OCI-LY7 (cell line): ENCODE measurements at regions not wholly inside any gene's neighbourhood (a gene's known extent, or its start where the extent isn't known, plus 50 kb on each side); places are given as distances from the start of the nearest gene placed in this dataset.

Source experiments
- BruUV-seq: library from RNA; stranded (reverse); fragments of 400-500 nt; replicated peaks from 2 replicates; lab custom pipeline; 2021; lab: Mats Ljungman, UMichigan
- CTCF ChIA-PET: fragments of 300-600 bp; sonication (Branson Sonifier 250); formaldehyde crosslinking; loops from one replicate; lab custom pipeline; 2022; ENCODE audit warnings: antibody characterized with exemption; ENCODE audit not compliant: unreplicated experiment; lab: Charles Lee
- POLR2A ChIA-PET: fragments of 300-600 bp; sonication (Branson Sonifier 250); formaldehyde crosslinking; loops from one replicate; lab custom pipeline; 2022; ENCODE audit warnings: antibody characterized with exemption; lab: Charles Lee
- DNase-seq: peaks from one replicate; pipeline ENCODE4 v3.0.0-alpha.2; 2015; ENCODE audit warnings: low spot score
- H2AFZ ChIP-seq: fragments of 200-600 bp; sonication (generic), shearing (Covaris generic); 2 replicates; pipeline ENCODE4 v1.6.1; 2014; ENCODE audit warnings: mild to moderate bottlenecking, antibody characterized with exemption, low read length, moderate library complexity
- H3K27ac ChIP-seq: fragments of 200-600 bp; sonication (generic); 2 replicates; pipeline ENCODE4 v1.5.1; 2014; ENCODE audit warnings: mixed run types, low read depth, mild to moderate bottlenecking, moderate library complexity, low read length, inconsistent platforms; ENCODE audit not compliant: poor library complexity, severe bottlenecking
- H3K36me3 ChIP-seq: fragments of 200-600 bp; sonication (generic); 2 replicates; pipeline ENCODE4 v1.6.1; 2014; ENCODE audit warnings: mild to moderate bottlenecking, antibody characterized with exemption, low read length, moderate library complexity, mixed read lengths; ENCODE audit not compliant: insufficient read depth
- H3K4me1 ChIP-seq: fragments of 200-600 bp; sonication (generic); 2 replicates; pipeline ENCODE4 v1.5.1; 2014; ENCODE audit warnings: mild to moderate bottlenecking, low read length; ENCODE audit not compliant: insufficient read depth, poor library complexity, severe bottlenecking
- H3K4me2 ChIP-seq: fragments of 200-600 bp; sonication (generic); 2 replicates; pipeline ENCODE4 v1.6.1; 2014; ENCODE audit warnings: mild to moderate bottlenecking, low read length
- H3K4me3 ChIP-seq: fragments of 200-600 bp; sonication (generic); 2 replicates; pipeline ENCODE4 v1.5.1; 2014; ENCODE audit warnings: mild to moderate bottlenecking, low read depth, low read length; ENCODE audit not compliant: poor library complexity, severe bottlenecking
- H3K79me2 ChIP-seq: fragments of 200-600 bp; sonication (generic); 2 replicates; pipeline ENCODE4 v1.6.1; 2016; ENCODE audit warnings: low read depth, mild to moderate bottlenecking, low read length, moderate library complexity, mixed read lengths; ENCODE audit not compliant: insufficient read depth
- H3K9me2 ChIP-seq: fragments of 200-600 bp; sonication (generic); 2 replicates; pipeline ENCODE4 v1.6.1; 2016; ENCODE audit warnings: mild to moderate bottlenecking, low read length, mixed read lengths; ENCODE audit not compliant: insufficient read depth
- H3K9me3 ChIP-seq: fragments of 200-600 bp; sonication (generic); 2 replicates; pipeline ENCODE4 v1.6.1; 2014; ENCODE audit warnings: mild to moderate bottlenecking, mixed run types, low read length, mixed read lengths
- H4K20me1 ChIP-seq: fragments of 200-600 bp; sonication (generic); 2 replicates; pipeline ENCODE4 v1.6.1; 2014; ENCODE audit warnings: mild to moderate bottlenecking, antibody characterized with exemption, low read length, moderate library complexity, mixed read lengths; ENCODE audit not compliant: insufficient read depth
- EZH2phosphoT487 ChIP-seq: fragments of 200-600 bp; sonication (generic); IDR thresholded peaks from 2 replicates; pipeline ENCODE4 v1.6.1; 2018; ENCODE audit warnings: low read depth, borderline replicate concordance, mild to moderate bottlenecking, mixed run types, antibody characterized with exemption, low read length, moderate library complexity, mixed read lengths
- intact Hi-C: fragments of 100-400 bp; cut with micrococcal nuclease; formaldehyde crosslinking; loops from one replicate; pipeline ENCODE4 v1.10.0; 2022; ENCODE audit not compliant: unreplicated experiment
- TF ChIP-seq, protein P1 (sequence below): fragments of 200-600 bp; sonication (generic); conservative IDR thresholded peaks from 2 replicates; pipeline ENCODE4 v1.5.1; 2014; ENCODE audit warnings: mild to moderate bottlenecking, antibody characterized with exemption, low read length, moderate library complexity, mixed read lengths

GRCh38 chr3:72571052-72571451, 277.2 kb downstream of the SHQ1 start:
- Histone ChIP-seq H3K4me3 (no peak overlapping the region), H3K9me3 (no peaks in the 10 kb centered on the region), H3K36me3 (no peaks in the 10 kb centered on the region), H3K27ac (no peak overlapping the region), H3K79me2 (no peaks in the 10 kb centered on the region), H2AFZ (no peak overlapping the region), H3K9me2 (no peaks in the 10 kb centered on the region), H3K4me1 (no peaks in the 10 kb centered on the region), H4K20me1 (no peaks in the 10 kb centered on the region), H3K4me2 (no peak overlapping the region)
- intact Hi-C loops: no loop called here
- DNase-seq: no peak
- TF ChIP-seq, protein P1, sequence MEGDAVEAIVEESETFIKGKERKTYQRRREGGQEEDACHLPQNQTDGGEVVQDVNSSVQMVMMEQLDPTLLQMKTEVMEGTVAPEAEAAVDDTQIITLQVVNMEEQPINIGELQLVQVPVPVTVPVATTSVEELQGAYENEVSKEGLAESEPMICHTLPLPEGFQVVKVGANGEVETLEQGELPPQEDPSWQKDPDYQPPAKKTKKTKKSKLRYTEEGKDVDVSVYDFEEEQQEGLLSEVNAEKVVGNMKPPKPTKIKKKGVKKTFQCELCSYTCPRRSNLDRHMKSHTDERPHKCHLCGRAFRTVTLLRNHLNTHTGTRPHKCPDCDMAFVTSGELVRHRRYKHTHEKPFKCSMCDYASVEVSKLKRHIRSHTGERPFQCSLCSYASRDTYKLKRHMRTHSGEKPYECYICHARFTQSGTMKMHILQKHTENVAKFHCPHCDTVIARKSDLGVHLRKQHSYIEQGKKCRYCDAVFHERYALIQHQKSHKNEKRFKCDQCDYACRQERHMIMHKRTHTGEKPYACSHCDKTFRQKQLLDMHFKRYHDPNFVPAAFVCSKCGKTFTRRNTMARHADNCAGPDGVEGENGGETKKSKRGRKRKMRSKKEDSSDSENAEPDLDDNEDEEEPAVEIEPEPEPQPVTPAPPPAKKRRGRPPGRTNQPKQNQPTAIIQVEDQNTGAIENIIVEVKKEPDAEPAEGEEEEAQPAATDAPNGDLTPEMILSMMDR: no peak
- TF ChIP-seq EZH2phosphoT487: no peak
- CTCF ChIA-PET: no interaction called here
- POLR2A ChIA-PET: interaction anchor here (0.7 kb wide), 1 partner anchor 10 kb away, joined by 6 read pairs; no protein-coding TSS in a partner anchor
- BruUV-seq: no TSS peak

DNA sequence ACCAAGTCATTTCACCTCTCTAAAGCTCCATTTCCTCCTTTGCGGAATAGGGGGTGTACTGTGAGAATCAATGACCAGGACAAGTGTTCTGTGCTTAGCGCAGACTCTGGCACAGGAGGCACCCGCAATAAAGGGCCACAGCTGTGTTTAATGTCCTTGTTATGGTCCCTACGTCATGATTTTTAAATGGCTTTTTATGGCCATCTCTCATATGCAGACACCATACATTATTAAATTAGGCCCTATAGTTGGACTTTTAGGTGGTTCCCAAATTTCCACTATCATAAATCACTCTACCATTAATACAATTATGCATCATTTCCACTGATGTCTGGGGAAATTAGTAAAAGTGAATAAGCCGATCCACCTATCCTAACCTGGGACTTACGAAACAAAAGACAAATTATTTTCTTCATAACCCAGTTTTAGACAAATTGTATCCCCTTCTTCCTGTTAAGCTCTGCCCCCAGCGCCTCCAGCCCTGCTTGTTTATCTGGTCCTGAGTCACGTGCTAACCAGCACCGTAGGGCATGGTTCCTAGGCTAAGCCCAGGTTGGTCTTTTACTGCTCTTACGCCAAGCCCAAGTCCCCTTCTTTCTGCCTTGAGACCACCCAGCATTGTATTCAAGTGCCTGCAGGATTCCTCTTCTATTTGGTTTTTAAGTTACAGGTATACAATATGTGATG, 278.3 kb downstream of the SHQ1 start:
- CTCF ChIA-PET: no interaction called here
- Histone ChIP-seq H4K20me1 (no peaks in the 10 kb centered on the region), H3K27ac (no peak overlapping the region), H3K4me1 (no peaks in the 10 kb centered on the region), H3K9me3 (no peaks in the 10 kb centered on the region), H3K79me2 (no peaks in the 10 kb centered on the region), H3K36me3 (no peaks in the 10 kb centered on the region), H3K4me3 (no peak overlapping the region), H2AFZ (no peak overlapping the region), H3K9me2 (no peaks in the 10 kb centered on the region), H3K4me2 (no peak overlapping the region)
- intact Hi-C loops: no loop called here
- TF ChIP-seq, protein P1: no peak
- no peak for TF ChIP-seq EZH2phosphoT487
- POLR2A ChIA-PET: interaction anchor here (0.7 to 1.0 kb wide), 2 partner anchors 9 to 98 kb away, joined by 4 to 5 read pairs; no protein-coding TSS in a partner anchor
- DNase-seq: no peak
- BruUV-seq: no TSS peak

- CTCF ChIA-PET: no interaction called here
These were observed 280.2 kb downstream of the SHQ1 start for GRCh38 chr3:72568083-72568482.

More at GRCh38 chr3:72568083-72568482, 280.2 kb downstream of the SHQ1 start:
- no peaks in the 10 kb centered on the region for H3K4me1 ChIP-seq
- no peaks in the 10 kb centered on the region for H3K9me2 ChIP-seq
- intact Hi-C loops: no loop called here
- no peaks in the 10 kb centered on the region for H3K79me2 ChIP-seq
- no peak overlapping the region for H2AFZ ChIP-seq
- no peak for DNase-seq
- no peaks in the 10 kb centered on the region for H4K20me1 ChIP-seq
- no peak for TF ChIP-seq EZH2phosphoT487
- TF ChIP-seq, protein P1: no peak
- H3K4me3 ChIP-seq: no peak overlapping the region
- H3K36me3 ChIP-seq: no peaks in the 10 kb centered on the region
- no peaks in the 10 kb centered on the region for H3K9me3 ChIP-seq
- no peak overlapping the region for H3K27ac ChIP-seq
- POLR2A ChIA-PET: interaction anchor here (0.6 to 1.2 kb wide), 2 partner anchors 152 to 286 kb away, joined by 3 read pairs; no protein-coding TSS in a partner anchor
- no peak overlapping the region for H3K4me2 ChIP-seq
- no TSS peak for BruUV-seq
